Neural progenitor cell (in vitro differentiated cells): ENCODE measurements at regions not wholly inside any gene's neighbourhood (a gene's known extent, or its start where the extent isn't known, plus 50 kb on each side); places are given as distances from the start of the nearest gene placed in this dataset.

Experiments
- CTCF ChIP-seq: fragments of 200-600 bp; sonication (generic); IDR thresholded peaks from 2 replicates; pipeline ENCODE4 v1.5.1; 2017; ENCODE audit warnings: antibody characterized with exemption, mild to moderate bottlenecking
- EZH2 ChIP-seq: fragments of 200-600 bp; sonication (generic); IDR thresholded peaks from 2 replicates; pipeline ENCODE4 v1.6.1; 2017; ENCODE audit warnings: antibody characterized with exemption, mild to moderate bottlenecking, moderate library complexity
- EZH2phosphoT487 ChIP-seq: fragments of 200-600 bp; sonication (generic); IDR thresholded peaks from 2 replicates; pipeline ENCODE4 v1.6.1; 2017; ENCODE audit warnings: antibody characterized with exemption

DNA sequence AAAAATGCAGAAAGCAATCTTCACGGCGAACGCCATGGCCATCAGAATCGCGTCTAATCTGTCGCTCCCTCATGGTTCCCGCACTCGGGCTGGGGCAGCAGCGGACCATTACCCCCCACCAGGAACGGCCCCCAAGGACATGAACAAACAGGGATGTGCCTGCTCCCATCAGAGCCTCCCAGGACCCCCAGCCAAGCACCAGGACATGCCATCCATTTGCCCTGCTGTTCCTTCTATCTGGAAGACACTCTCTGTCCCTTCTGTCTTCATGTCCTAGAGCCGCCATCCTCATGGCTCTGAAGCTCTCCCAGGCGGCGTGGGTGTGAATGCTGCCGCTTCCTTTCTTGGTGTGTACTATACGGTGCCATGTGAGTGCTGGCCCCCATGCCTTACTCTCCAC, 371.8 kb downstream of the BCL11B start:
- TF ChIP-seq EZH2 (no peak), CTCF (no peak), EZH2phosphoT487 (no peak)
